MCF 10A (cell line): ENCODE measurements at regions not wholly inside any gene's neighbourhood (a gene's known extent, or its start where the extent isn't known, plus 50 kb on each side); places are given as distances from the start of the nearest gene placed in this dataset.

Experiments
- BruUV-seq: library from RNA; stranded (reverse); fragments of 400-500 nt; replicated peaks from 2 replicates; lab custom pipeline; 2021; lab: Mats Ljungman, UMichigan
- CTCF ChIA-PET: fragments of 300-600 bp; sonication (Branson Sonifier 250); formaldehyde crosslinking; extraction: SDS; loops from one replicate; lab custom pipeline; 2021; ENCODE audit warnings: antibody characterized with exemption, inconsistent platforms; lab: Yijun Ruan, JAX
- POLR2A ChIA-PET: fragments of 300-600, 350-650 bp; sonication (Branson Sonifier 250); formaldehyde crosslinking; extraction: SDS; loops from one replicate; lab custom pipeline; 2020; ENCODE audit warnings: antibody characterized with exemption, inconsistent platforms; lab: Yijun Ruan, JAX
- DNase-seq: peaks from one replicate; pipeline ENCODE4 v3.0.0-alpha.2; 2018; ENCODE audit not compliant: unreplicated experiment
- H3K27ac Mint-ChIP-seq: one replicate; pipeline ENCODE4 v1.8.0; 2022; ENCODE audit warnings: mild to moderate bottlenecking, low read depth, mixed read lengths; ENCODE audit not compliant: unreplicated experiment
- H3K27me3 Mint-ChIP-seq: one replicate; pipeline ENCODE4 v1.8.0; 2022; ENCODE audit warnings: mixed read lengths; ENCODE audit not compliant: insufficient read depth, unreplicated experiment
- H3K36me3 Mint-ChIP-seq: one replicate; pipeline ENCODE4 v1.8.0; 2022; ENCODE audit warnings: mild to moderate bottlenecking, moderate library complexity, mixed read lengths; ENCODE audit not compliant: insufficient read depth, unreplicated experiment
- H3K4me1 Mint-ChIP-seq: one replicate; pipeline ENCODE4 v1.8.0; 2022; ENCODE audit warnings: mixed read lengths; ENCODE audit not compliant: insufficient read depth, unreplicated experiment
- H3K4me3 Mint-ChIP-seq: one replicate; pipeline ENCODE4 v1.8.0; 2022; ENCODE audit warnings: mild to moderate bottlenecking, moderate library complexity, mixed read lengths; ENCODE audit not compliant: unreplicated experiment
- H3K9me3 Mint-ChIP-seq: one replicate; pipeline ENCODE4 v1.8.0; 2022; ENCODE audit warnings: mixed read lengths; ENCODE audit not compliant: unreplicated experiment
- intact Hi-C: fragments of 100-400 bp; cut with micrococcal nuclease; formaldehyde crosslinking; loops from 2 replicates; pipeline ENCODE4 v1.14.1; 2022
- TF ChIP-seq, protein P1 (sequence below): fragments of 200-600 bp; IDR thresholded peaks from one replicate; pipeline ENCODE4 v1.8.0; 2022; ENCODE audit warnings: antibody characterized with exemption, mild to moderate bottlenecking; ENCODE audit not compliant: unreplicated experiment

DNA sequence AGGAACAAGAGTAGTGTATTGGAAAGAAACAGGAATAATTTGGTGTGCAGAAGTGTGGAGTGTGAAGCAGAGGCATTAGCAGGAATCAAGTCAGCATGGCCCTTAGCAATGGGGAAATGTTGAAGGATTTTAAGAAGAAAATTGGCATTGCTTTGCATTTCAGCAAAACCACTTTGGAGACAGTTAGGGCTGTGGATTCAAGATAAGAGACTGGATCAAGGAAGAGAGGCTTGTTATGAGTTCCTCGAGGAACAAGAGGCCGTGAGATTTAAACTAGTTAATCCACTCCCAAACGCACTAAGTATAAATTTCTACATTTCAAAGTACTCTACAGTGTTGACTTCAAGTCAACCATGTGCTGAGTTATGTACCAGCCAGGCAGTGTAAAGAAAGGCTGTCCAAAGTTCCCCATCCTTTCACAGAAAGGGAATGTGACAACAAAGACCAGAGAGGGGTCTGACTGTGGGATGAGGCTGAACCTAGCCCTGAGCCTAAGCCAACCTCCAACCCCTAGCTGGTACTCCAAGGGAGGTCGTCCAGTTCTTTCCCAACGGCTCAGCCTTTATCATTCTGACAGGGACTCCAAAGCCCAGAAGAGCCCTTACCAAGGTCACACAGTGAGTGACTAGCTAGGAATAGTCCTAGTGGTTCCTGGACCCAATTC lies 91.2 kb upstream of the BMP4 start:
- intact Hi-C loops: no loop called here
- Mint-ChIP-seq H3K9me3 (no peaks in the 10 kb centered on the region), H3K27me3 (no peaks in the 10 kb centered on the region), H3K36me3 (no peaks in the 10 kb centered on the region), H3K27ac (no peak overlapping the region), H3K4me3 (no peak overlapping the region), H3K4me1 (no peaks in the 10 kb centered on the region)
- no TSS peak for BruUV-seq
- no peak for DNase-seq
- ChIA-PET POLR2A (no interaction called here), CTCF (no interaction called here)
- TF ChIP-seq, protein P1, sequence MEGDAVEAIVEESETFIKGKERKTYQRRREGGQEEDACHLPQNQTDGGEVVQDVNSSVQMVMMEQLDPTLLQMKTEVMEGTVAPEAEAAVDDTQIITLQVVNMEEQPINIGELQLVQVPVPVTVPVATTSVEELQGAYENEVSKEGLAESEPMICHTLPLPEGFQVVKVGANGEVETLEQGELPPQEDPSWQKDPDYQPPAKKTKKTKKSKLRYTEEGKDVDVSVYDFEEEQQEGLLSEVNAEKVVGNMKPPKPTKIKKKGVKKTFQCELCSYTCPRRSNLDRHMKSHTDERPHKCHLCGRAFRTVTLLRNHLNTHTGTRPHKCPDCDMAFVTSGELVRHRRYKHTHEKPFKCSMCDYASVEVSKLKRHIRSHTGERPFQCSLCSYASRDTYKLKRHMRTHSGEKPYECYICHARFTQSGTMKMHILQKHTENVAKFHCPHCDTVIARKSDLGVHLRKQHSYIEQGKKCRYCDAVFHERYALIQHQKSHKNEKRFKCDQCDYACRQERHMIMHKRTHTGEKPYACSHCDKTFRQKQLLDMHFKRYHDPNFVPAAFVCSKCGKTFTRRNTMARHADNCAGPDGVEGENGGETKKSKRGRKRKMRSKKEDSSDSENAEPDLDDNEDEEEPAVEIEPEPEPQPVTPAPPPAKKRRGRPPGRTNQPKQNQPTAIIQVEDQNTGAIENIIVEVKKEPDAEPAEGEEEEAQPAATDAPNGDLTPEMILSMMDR: no peak

DNA sequence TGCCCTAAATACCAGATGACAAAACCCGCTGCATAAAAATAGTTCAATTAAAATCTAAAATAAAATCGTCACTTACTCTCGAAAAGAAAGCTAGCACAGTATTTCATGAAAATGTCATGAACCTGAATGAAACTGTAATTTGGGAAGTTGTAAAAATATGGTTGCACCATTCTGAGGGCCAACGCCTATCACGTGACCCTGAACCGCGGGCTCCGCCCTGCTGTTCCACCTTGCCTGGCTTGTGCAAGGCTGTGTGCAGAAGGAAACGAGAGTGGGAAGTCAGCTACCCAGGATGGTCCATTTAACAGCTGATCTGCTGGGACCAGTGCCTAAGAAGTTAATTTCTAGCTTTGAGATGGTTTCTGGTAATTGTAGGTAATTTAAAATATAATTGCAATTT lies 91.7 kb upstream of the BMP4 start:
- Mint-ChIP-seq H3K36me3 (no peaks in the 10 kb centered on the region), H3K4me1 (no peaks in the 10 kb centered on the region), H3K9me3 (no peaks in the 10 kb centered on the region), H3K27ac (no peak overlapping the region), H3K27me3 (no peaks in the 10 kb centered on the region), H3K4me3 (no peak overlapping the region)
- CTCF ChIA-PET: no interaction called here
- POLR2A ChIA-PET: no interaction called here
- TF ChIP-seq, protein P1: no peak
- no TSS peak for BruUV-seq
- intact Hi-C loops: no loop called here
- DNase-seq: no peak

DNA sequence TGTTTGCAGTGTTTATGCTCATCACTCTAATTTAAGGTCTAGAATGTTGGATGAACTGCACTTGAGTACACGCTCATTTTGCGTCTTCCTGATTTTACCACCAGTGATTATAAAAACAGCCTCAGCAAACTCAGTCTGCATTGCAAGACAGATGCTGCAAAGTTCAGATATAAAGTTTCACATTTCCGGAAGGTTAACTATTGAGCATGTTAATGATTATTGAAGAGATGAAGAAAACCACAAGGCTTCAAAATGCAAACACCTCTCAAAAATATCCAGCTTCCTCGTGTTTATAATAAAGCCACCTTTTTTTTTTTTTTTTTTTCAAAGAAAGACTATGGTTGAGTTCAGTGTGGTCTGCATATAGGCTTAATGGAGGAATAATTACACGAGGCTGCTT lies 92.1 kb upstream of the BMP4 start:
- no peak for DNase-seq
- Mint-ChIP-seq H3K9me3 (no peaks in the 10 kb centered on the region), H3K27ac (no peak overlapping the region), H3K4me1 (no peaks in the 10 kb centered on the region), H3K27me3 (no peaks in the 10 kb centered on the region), H3K36me3 (no peaks in the 10 kb centered on the region), H3K4me3 (no peak overlapping the region)
- CTCF ChIA-PET: no interaction called here
- BruUV-seq: no TSS peak
- POLR2A ChIA-PET: no interaction called here
- intact Hi-C loops: no loop called here
- TF ChIP-seq, protein P1: no peak

GRCh38 chr14:54050759-54051158 lies 94.1 kb upstream of the BMP4 start:
- H3K36me3 Mint-ChIP-seq: no peaks in the 10 kb centered on the region
- no TSS peak for BruUV-seq
- H3K9me3 Mint-ChIP-seq: no peaks in the 10 kb centered on the region
- CTCF ChIA-PET: no interaction called here
- no peaks in the 10 kb centered on the region for H3K4me1 Mint-ChIP-seq
- no peak overlapping the region for H3K27ac Mint-ChIP-seq
- no peaks in the 10 kb centered on the region for H3K27me3 Mint-ChIP-seq
- DNase-seq: no peak
- no peak overlapping the region for H3K4me3 Mint-ChIP-seq
- POLR2A ChIA-PET: no interaction called here
- TF ChIP-seq, protein P1: no peak
- intact Hi-C loops: no loop called here
